Neural cell (in vitro differentiated cells): ENCODE measurements at regions not wholly inside any gene's neighbourhood (a gene's known extent, or its start where the extent isn't known, plus 50 kb on each side); places are given as distances from the start of the nearest gene placed in this dataset.

Source experiments
- H2AFZ ChIP-seq: fragments of 200-600, 300-800 bp; sonication (generic), shearing (Covaris generic); 2 replicates; pipeline ENCODE4 v1.6.0; 2014; ENCODE audit warnings: low read depth, mild to moderate bottlenecking, antibody characterized with exemption, low read length, moderate library complexity
- H3F3A ChIP-seq: fragments of 200-600 bp; shearing (Covaris generic); 2 replicates; pipeline ENCODE4 v1.6.1; 2016; ENCODE audit warnings: mild to moderate bottlenecking, moderate library complexity, mixed read lengths, antibody characterized with exemption, low read length; ENCODE audit not compliant: insufficient read depth, poor library complexity, severe bottlenecking
- H3K27ac ChIP-seq: fragments of 200-600, 300-800 bp; sonication (generic), shearing (Covaris generic); 2 replicates; pipeline ENCODE4 v1.5.1; 2014; ENCODE audit warnings: mild to moderate bottlenecking, low read length, moderate library complexity
- H3K27me3 ChIP-seq: fragments of 300-800, 200-600 bp; sonication (generic), shearing (Covaris generic); 2 replicates; pipeline ENCODE4 v1.6.0; 2014; ENCODE audit warnings: mild to moderate bottlenecking, low read depth, low read length, moderate library complexity; ENCODE audit not compliant: insufficient read depth
- H3K36me3 ChIP-seq: fragments of 300-800, 200-600 bp; sonication (generic), shearing (Covaris generic); 2 replicates; pipeline ENCODE4 v1.5.1; 2014; ENCODE audit warnings: mild to moderate bottlenecking, antibody characterized with exemption, low read length, moderate library complexity; ENCODE audit not compliant: insufficient read depth
- H3K4me2 ChIP-seq: fragments of 300-800, 200-600 bp; sonication (generic), shearing (Covaris generic); 2 replicates; pipeline ENCODE4 v1.6.0; 2014; ENCODE audit warnings: mild to moderate bottlenecking, low read length
- H3K4me3 ChIP-seq: fragments of 300-800, 200-600 bp; sonication (generic), shearing (Covaris generic); 2 replicates; pipeline ENCODE4 v1.5.1; 2014; ENCODE audit warnings: mild to moderate bottlenecking, low read length, moderate library complexity
- H3K79me2 ChIP-seq: fragments of 200-600 bp; shearing (Covaris generic); replicated peaks from 2 replicates; pipeline ENCODE4 v1.6.0; 2014; ENCODE audit warnings: mild to moderate bottlenecking, low read length, moderate library complexity; ENCODE audit not compliant: insufficient read depth
- H3K9ac ChIP-seq: fragments of 300-800, 200-600 bp; sonication (generic), shearing (Covaris generic); 2 replicates; pipeline ENCODE4 v1.6.1; 2016; ENCODE audit warnings: mild to moderate bottlenecking, low read length, mixed read lengths
- H3K9me2 ChIP-seq: fragments of 200-600 bp; shearing (Covaris generic); 2 replicates; pipeline ENCODE4 v1.6.1; 2016; ENCODE audit warnings: mild to moderate bottlenecking, low read length, mixed read lengths; ENCODE audit not compliant: insufficient read depth
- H3K9me3 ChIP-seq: fragments of 200-600, 300-800 bp; sonication (generic), shearing (Covaris generic); 2 replicates; pipeline ENCODE4 v1.6.1; 2016; ENCODE audit warnings: mild to moderate bottlenecking, mixed run types, low read length, moderate library complexity, mixed read lengths
- H4K20me1 ChIP-seq: fragments of 200-600 bp; shearing (Covaris generic); 2 replicates; pipeline ENCODE4 v1.6.1; 2016; ENCODE audit warnings: mild to moderate bottlenecking, mixed run types; ENCODE audit not compliant: insufficient read depth
- EP300 ChIP-seq: fragments of 450-650 bp; conservative IDR thresholded peaks from 2 replicates; pipeline ENCODE4 v1.6.1; 2014; ENCODE audit warnings: antibody characterized with exemption, mild to moderate bottlenecking, moderate library complexity; ENCODE audit not compliant: poor library complexity, severe bottlenecking
- EZH2 ChIP-seq: fragments of 200-600, 300-800 bp; shearing (Covaris generic), sonication (generic); IDR thresholded peaks from 2 replicates; pipeline ENCODE4 v1.6.1; 2014; ENCODE audit warnings: antibody characterized with exemption, low read length, borderline replicate concordance, mild to moderate bottlenecking; ENCODE audit not compliant: insufficient read depth, poor library complexity, severe bottlenecking
- MXI1 ChIP-seq: fragments of 450-650 bp; conservative IDR thresholded peaks from 2 replicates; pipeline ENCODE4 v1.6.1; 2014; ENCODE audit warnings: antibody characterized with exemption, mild to moderate bottlenecking; ENCODE audit not compliant: poor library complexity, severe bottlenecking
- POLR2AphosphoS5 ChIP-seq: IDR thresholded peaks from 2 replicates; pipeline ENCODE4 v1.6.1; 2012
- RAD21 ChIP-seq: fragments of 450-650 bp; conservative IDR thresholded peaks from 2 replicates; pipeline ENCODE4 v1.6.1; 2014; ENCODE audit warnings: antibody characterized with exemption, mild to moderate bottlenecking, moderate library complexity
- SMC3 ChIP-seq: fragments of 450-650 bp; conservative IDR thresholded peaks from 2 replicates; pipeline ENCODE4 v1.6.1; 2014; ENCODE audit warnings: antibody characterized with exemption, mild to moderate bottlenecking, moderate library complexity; ENCODE audit not compliant: poor library complexity
- TAF1 ChIP-seq: IDR thresholded peaks from 2 replicates; pipeline ENCODE4 v1.6.1; 2012; ENCODE audit warnings: low read depth
- TF ChIP-seq, protein P1 (sequence below): fragments of 450-650 bp; IDR thresholded peaks from 2 replicates; pipeline ENCODE4 v1.5.1; 2014; ENCODE audit warnings: antibody characterized with exemption, mild to moderate bottlenecking, moderate library complexity; ENCODE audit not compliant: poor library complexity, severe bottlenecking
- TF ChIP-seq, protein P2 (sequence below): IDR thresholded peaks from 2 replicates; pipeline ENCODE4 v1.6.1; 2012; ENCODE audit warnings: borderline replicate concordance

DNA sequence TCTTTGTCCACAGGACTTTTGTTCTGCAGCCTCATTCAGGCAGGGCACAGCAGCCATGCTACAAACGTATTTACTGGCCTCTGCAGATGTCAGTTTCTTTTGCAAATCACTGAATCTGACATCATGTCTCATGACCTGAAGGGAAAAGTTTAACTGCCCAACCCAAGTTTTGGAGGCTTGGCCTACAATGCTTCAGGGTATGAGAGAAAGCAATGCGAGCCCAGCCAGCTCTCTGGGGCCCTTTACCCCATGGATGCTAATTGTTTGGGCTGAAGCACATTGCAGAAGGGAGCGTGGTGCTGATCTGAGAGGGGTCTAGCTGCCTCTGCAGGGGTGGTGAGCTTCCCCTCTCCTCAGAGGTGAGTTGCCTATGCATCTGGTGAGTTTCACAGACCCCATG is 179.9 kb upstream of the CXCL12 start:
- Histone ChIP-seq H3K4me3 (no peak overlapping the region), H3K9me2 (no peaks in the 10 kb centered on the region)

DNA sequence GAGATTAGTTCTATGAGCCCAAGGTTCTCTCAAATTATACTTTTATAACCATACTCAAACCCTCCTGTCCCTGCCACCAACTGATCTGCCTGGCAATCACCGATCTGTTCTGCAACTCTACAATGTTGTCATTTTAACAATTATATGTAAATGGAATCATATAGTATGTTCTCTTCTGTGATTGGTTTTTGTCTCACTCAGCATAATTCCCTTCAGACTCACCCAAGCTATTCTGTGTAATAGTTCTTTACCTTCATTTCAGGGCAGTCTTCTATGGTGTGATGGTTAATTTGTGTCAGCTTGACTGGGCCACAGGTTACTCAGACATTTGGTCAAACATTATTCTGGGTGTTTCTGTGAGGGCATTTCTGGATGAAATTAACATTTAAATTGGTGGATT is 181.9 kb upstream of the CXCL12 start:
- Histone ChIP-seq H2AFZ (no peak overlapping the region), H3K9ac (no peak overlapping the region), H3K27ac (no peak overlapping the region), H3F3A (no peaks in the 10 kb centered on the region), H3K4me2 (no peak overlapping the region), H3K79me2 (no peaks in the 10 kb centered on the region), H3K36me3 (no peaks in the 10 kb centered on the region), H4K20me1 (no peaks in the 10 kb centered on the region), H3K4me3 (no peak overlapping the region), H3K9me3 (no peaks in the 10 kb centered on the region), H3K9me2 (no peaks in the 10 kb centered on the region), H3K27me3 (no peaks in the 10 kb centered on the region)
- TF ChIP-seq TAF1 (no peak), EZH2 (no peak), MXI1 (no peak), SMC3 (no peak), RAD21 (no peak), POLR2AphosphoS5 (no peak), EP300 (no peak)
- TF ChIP-seq, protein P1, sequence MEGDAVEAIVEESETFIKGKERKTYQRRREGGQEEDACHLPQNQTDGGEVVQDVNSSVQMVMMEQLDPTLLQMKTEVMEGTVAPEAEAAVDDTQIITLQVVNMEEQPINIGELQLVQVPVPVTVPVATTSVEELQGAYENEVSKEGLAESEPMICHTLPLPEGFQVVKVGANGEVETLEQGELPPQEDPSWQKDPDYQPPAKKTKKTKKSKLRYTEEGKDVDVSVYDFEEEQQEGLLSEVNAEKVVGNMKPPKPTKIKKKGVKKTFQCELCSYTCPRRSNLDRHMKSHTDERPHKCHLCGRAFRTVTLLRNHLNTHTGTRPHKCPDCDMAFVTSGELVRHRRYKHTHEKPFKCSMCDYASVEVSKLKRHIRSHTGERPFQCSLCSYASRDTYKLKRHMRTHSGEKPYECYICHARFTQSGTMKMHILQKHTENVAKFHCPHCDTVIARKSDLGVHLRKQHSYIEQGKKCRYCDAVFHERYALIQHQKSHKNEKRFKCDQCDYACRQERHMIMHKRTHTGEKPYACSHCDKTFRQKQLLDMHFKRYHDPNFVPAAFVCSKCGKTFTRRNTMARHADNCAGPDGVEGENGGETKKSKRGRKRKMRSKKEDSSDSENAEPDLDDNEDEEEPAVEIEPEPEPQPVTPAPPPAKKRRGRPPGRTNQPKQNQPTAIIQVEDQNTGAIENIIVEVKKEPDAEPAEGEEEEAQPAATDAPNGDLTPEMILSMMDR, result no peak
- TF ChIP-seq, protein P2, sequence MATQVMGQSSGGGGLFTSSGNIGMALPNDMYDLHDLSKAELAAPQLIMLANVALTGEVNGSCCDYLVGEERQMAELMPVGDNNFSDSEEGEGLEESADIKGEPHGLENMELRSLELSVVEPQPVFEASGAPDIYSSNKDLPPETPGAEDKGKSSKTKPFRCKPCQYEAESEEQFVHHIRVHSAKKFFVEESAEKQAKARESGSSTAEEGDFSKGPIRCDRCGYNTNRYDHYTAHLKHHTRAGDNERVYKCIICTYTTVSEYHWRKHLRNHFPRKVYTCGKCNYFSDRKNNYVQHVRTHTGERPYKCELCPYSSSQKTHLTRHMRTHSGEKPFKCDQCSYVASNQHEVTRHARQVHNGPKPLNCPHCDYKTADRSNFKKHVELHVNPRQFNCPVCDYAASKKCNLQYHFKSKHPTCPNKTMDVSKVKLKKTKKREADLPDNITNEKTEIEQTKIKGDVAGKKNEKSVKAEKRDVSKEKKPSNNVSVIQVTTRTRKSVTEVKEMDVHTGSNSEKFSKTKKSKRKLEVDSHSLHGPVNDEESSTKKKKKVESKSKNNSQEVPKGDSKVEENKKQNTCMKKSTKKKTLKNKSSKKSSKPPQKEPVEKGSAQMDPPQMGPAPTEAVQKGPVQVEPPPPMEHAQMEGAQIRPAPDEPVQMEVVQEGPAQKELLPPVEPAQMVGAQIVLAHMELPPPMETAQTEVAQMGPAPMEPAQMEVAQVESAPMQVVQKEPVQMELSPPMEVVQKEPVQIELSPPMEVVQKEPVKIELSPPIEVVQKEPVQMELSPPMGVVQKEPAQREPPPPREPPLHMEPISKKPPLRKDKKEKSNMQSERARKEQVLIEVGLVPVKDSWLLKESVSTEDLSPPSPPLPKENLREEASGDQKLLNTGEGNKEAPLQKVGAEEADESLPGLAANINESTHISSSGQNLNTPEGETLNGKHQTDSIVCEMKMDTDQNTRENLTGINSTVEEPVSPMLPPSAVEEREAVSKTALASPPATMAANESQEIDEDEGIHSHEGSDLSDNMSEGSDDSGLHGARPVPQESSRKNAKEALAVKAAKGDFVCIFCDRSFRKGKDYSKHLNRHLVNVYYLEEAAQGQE, result no peak

More for the DNA sequence above, 179.9 kb upstream of the CXCL12 start:
- TF ChIP-seq EP300 (no peak), TAF1 (no peak), EZH2 (no peak), POLR2AphosphoS5 (no peak), SMC3 (no peak), RAD21 (no peak), MXI1 (no peak)
- TF ChIP-seq, protein P1, result no peak
- TF ChIP-seq, protein P2, result no peak
- no peak overlapping the region for H3K27ac ChIP-seq
- no peaks in the 10 kb centered on the region for H3K9me3 ChIP-seq
- H3K27me3 ChIP-seq, result no peaks in the 10 kb centered on the region
- no peaks in the 10 kb centered on the region for H4K20me1 ChIP-seq
- no peaks in the 10 kb centered on the region for H3F3A ChIP-seq
- H2AFZ ChIP-seq, result no peak overlapping the region
- H3K9ac ChIP-seq, result no peak overlapping the region
- no peaks in the 10 kb centered on the region for H3K79me2 ChIP-seq
- no peaks in the 10 kb centered on the region for H3K36me3 ChIP-seq
- no peak overlapping the region for H3K4me2 ChIP-seq
